ENCODE measurements at regions not wholly inside any gene's neighbourhood (a gene's known extent, or its start where the extent isn't known, plus 50 kb on each side); places are given as distances from the start of the nearest gene placed in this dataset.

GRCh38 chr7:88455696-88456095 lies 149.0 kb upstream of the STEAP4 start (continued):
- TF ChIP-seq JUN (IDR thresholded peaks at IDR 0.05; ENCODE audit: low read depth, low read length) (no peak), BACH1 (IDR thresholded peaks at IDR 0.05; ENCODE audit: low read length) (no peak)
